Lung (tissue), 11 donors: ENCODE measurements at regions not wholly inside any gene's neighbourhood (a gene's known extent, or its start where the extent isn't known, plus 50 kb on each side); places are given as distances from the start of the nearest gene placed in this dataset.
"Not testable (repeated sequence)": the region's sequence is repeated elsewhere in the genome, so short reads cannot be mapped to it uniquely, and the experiment has no call there.

ENCODE experiments used
- ATAC-seq: fragments of 200-7000 bp; cut with Tn5 transposase; one replicate; pipeline ENCODE4 v1.9.1; 2020; ENCODE audit warnings: moderate number of reproducible peaks; ENCODE audit not compliant: insufficient read depth, low FRiP score
- DNase-seq, 3 donors: peaks; one replicate each; pipeline ENCODE4 v3.0.0-alpha.2; 2013 to 2017
- H3K27ac ChIP-seq, 2 donors: one replicate each; pipeline ENCODE4 v1.5.1; 2013; ENCODE audit warnings: mild to moderate bottlenecking in 2 of 2, moderate library complexity in 2 of 2, control low read depth in 1 of 2, inconsistent platforms in 1 of 2, low read depth in 1 of 2, low read length in 1 of 2
- H3K27me3 ChIP-seq, 3 donors: one replicate each; pipeline ENCODE4 v1.5.1; 2013; ENCODE audit warnings: low read length in 2 of 3; ENCODE audit not compliant: control insufficient read depth in 3 of 3, insufficient read depth in 3 of 3
- H3K36me3 ChIP-seq, 4 donors: one replicate each; pipeline ENCODE4 v1.5.1; 2013; ENCODE audit warnings: low read length in 4 of 4, mild to moderate bottlenecking in 1 of 4, moderate library complexity in 1 of 4; ENCODE audit not compliant: control insufficient read depth in 4 of 4, insufficient read depth in 4 of 4
- H3K4me1 ChIP-seq, 5 donors: one replicate each; pipeline ENCODE4 v1.5.1; 2013; ENCODE audit warnings: low read length in 5 of 5, mild to moderate bottlenecking in 2 of 5, moderate library complexity in 1 of 5; ENCODE audit not compliant: control insufficient read depth in 5 of 5, insufficient read depth in 5 of 5
- H3K4me3 ChIP-seq: one replicate; pipeline ENCODE4 v1.5.1; 2013; ENCODE audit warnings: mild to moderate bottlenecking, control low read depth, moderate library complexity
- H3K9ac ChIP-seq, 2 donors: one replicate each; pipeline ENCODE4 v1.5.1; 2013; ENCODE audit warnings: low read length in 2 of 2, control low read depth in 1 of 2; ENCODE audit not compliant: insufficient read depth in 1 of 2
- H3K9me3 ChIP-seq, 4 donors: one replicate each; pipeline ENCODE4 v1.5.1; 2013; ENCODE audit warnings: low read length in 3 of 4, mild to moderate bottlenecking in 1 of 4, moderate library complexity in 1 of 4; ENCODE audit not compliant: control insufficient read depth in 4 of 4, insufficient read depth in 3 of 4
- CTCF ChIP-seq: IDR thresholded peaks from 2 replicates; pipeline ENCODE4 v1.5.1; 2012; ENCODE audit warnings: mild to moderate bottlenecking; ENCODE audit errors: control extremely low read depth, extremely low read depth
- WGBS, 2 donors: extraction: QIAGEN DNeasy Blood & Tissue Kit; methylation state at CpG; one replicate each; pipeline ENCODE4 v1.1.7; 2013; 5-methylcytosine and 5-hydroxymethylcytosine counted together
- donor health status: control.
- donor health status: control.
- donor health status: Bipolar disorder and iron deficiency.
- donor health status: healthy.
- donor health status: DM: yes; HTN: yes; CAD: no.

- Histone ChIP-seq H3K9ac (no peak overlapping the region), H3K27me3 (no peaks in the 10 kb centered on the region), H3K4me3 (no peak overlapping the region), H3K4me1 (peaks cover 0 to 18% (median 0%) of the 10 kb centered on the region in 5 donors), H3K36me3 (no peaks in the 10 kb centered on the region), H3K27ac (no peak overlapping the region), H3K9me3 (peaks cover 0 to 2% (median 0%) of the 10 kb centered on the region in 4 donors)
- ATAC-seq (no peak), DNase-seq (peak in 2 of 3 donors; percentile 73 to 74)
- TF ChIP-seq CTCF: no peak
- 51 to 73% methylated on average over 4 of the region's 4 CpGs for WGBS, 2 donors
These were observed 425.6 kb downstream of the RWDD3 start for GRCh38 chr1:95659588-95659987.

GRCh38 chr1:95660736-95661135 lies 426.7 kb downstream of the RWDD3 start:
- H3K9me3 ChIP-seq: peaks cover 0 to 2% (median 0%) of the 10 kb centered on the region in 4 donors
- H3K4me1 ChIP-seq: peaks cover 0 to 18% (median 0%) of the 10 kb centered on the region in 5 donors
- peak in 1 of 3 donors; percentile 26 for DNase-seq
- H3K27me3 ChIP-seq: no peaks in the 10 kb centered on the region
- TF ChIP-seq CTCF: no peak
- no peaks in the 10 kb centered on the region for H3K36me3 ChIP-seq
- no peak overlapping the region for H3K9ac ChIP-seq
- no peak for ATAC-seq
- 41 to 63% methylated on average over 2 of the region's 2 CpGs for WGBS, 2 donors
- no peak overlapping the region for H3K27ac ChIP-seq
- H3K4me3 ChIP-seq: no peak overlapping the region

- ATAC-seq, H3K9ac ChIP-seq, H3K4me3 ChIP-seq, H3K9me3 ChIP-seq, H3K27me3 ChIP-seq, H3K27ac ChIP-seq, H3K36me3 ChIP-seq, DNase-seq: not testable (repeated sequence)
- peaks cover 0 to 18% (median 0%) of the 10 kb centered on the region in 5 donors for H3K4me1 ChIP-seq
- 90% methylated on average over 8 of the region's 8 CpGs for WGBS, 2 donors
These were observed 429.5 kb downstream of the RWDD3 start for GRCh38 chr1:95663530-95663929.

- no peak overlapping the region for H3K27ac ChIP-seq
- H3K4me3 ChIP-seq: no peak overlapping the region
- no peaks in the 10 kb centered on the region for H3K4me1 ChIP-seq
- WGBS, 2 donors: 81% methylated on average over 3 of the region's 3 CpGs
- TF ChIP-seq CTCF: no peak
- no peaks in the 10 kb centered on the region for H3K27me3 ChIP-seq
- H3K9ac ChIP-seq: no peak overlapping the region
- ATAC-seq (no peak), DNase-seq (no peak)
- H3K36me3 ChIP-seq: no peaks in the 10 kb centered on the region
- H3K9me3 ChIP-seq: peaks cover 0 to 4% (median 0%) of the 10 kb centered on the region in 4 donors
These were observed 434.2 kb downstream of the RWDD3 start for GRCh38 chr1:95668165-95668564.

GRCh38 chr1:95669638-95670037 lies 435.6 kb downstream of the RWDD3 start:
- not testable (repeated sequence) for H3K27me3 ChIP-seq, ATAC-seq, H3K4me3 ChIP-seq, H3K9ac ChIP-seq, H3K4me1 ChIP-seq, H3K36me3 ChIP-seq, H3K9me3 ChIP-seq, H3K27ac ChIP-seq, DNase-seq
- 94% methylated on average over 29 of the region's 29 CpGs for WGBS, 2 donors
